Hematopoietic multipotent progenitor cell treated with erythropoietin and hydrocortisone succinate and interleukin-3 and kit ligand, for 17 days (in vitro differentiated cells): ENCODE measurements at regions not wholly inside any gene's neighbourhood (a gene's known extent, or its start where the extent isn't known, plus 50 kb on each side); places are given as distances from the start of the nearest gene placed in this dataset.
A peak's percentile ranks its signal among the peaks of the same experiment; 100 is the strongest.
"Not testable (repeated sequence)": the region's sequence is repeated elsewhere in the genome, so short reads cannot be mapped to it uniquely, and the experiment has no call there.

Experiments used
- DNase-seq: peaks from one replicate; pipeline ENCODE4 v3.0.0-alpha.2; 2015; ENCODE audit warnings: low spot score

DNA sequence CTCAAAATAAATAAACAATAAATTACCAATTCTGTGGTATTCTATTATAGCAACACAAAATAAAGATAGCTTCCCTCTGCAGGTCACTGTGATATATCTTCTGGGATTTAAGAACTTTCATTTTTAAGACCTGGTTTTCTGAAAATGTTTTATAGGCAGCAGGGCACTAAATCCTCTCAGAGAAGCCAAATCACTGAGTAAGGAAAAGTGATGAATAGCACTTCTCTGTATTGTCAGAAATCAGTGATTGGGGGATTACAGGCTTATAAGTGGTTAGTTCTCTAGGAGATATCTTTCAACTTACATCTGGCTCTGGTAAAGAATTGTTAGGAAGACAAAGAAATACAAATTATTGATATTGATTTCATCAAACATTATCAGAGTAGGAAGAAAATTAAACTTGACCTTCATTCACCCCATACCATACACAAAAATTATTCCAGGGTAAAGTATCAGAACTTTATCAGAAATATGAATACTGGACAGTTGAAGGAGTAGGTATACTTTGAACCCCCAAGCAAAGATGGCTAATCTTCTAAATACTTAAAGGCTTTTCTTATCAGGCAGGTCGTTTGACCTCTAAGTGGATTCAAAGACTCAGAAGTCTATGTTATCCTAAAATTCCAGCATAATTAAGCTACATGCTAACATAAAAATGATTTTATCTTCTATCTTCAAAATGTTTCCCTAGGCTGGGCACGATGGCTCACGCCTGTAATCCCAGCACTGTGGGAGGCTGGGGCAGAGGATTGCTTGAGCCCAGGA is 81.6 kb upstream of the USP9X start:
- DNase-seq, result no peak

DNA sequence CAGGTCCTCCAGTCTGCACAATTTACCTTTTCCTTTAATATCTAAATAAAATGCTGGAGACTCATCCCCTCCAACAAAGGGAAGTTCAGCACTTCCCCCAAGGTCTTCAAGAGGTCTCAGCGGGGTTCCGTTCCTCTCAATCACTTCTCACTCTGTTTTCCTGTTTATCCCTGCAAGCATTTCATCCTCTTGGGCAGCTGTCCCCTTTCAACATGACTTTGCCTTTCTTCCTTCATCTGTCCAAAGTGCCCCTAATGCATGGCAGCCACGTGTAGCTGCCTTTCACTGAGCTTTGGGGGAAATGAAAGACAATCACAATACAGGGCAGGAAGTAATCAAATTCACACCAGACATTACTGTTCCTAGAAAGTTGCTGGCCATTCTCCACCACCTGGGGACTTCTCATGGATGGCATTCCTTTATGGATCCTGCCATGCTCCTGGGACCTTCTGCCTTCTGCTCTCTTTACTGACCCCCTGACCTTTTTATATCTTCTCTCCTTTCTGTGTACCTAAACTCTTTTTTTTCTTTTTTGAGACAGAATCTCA is 79.7 kb upstream of the USP9X start:
- DNase-seq, result no peak

DNA sequence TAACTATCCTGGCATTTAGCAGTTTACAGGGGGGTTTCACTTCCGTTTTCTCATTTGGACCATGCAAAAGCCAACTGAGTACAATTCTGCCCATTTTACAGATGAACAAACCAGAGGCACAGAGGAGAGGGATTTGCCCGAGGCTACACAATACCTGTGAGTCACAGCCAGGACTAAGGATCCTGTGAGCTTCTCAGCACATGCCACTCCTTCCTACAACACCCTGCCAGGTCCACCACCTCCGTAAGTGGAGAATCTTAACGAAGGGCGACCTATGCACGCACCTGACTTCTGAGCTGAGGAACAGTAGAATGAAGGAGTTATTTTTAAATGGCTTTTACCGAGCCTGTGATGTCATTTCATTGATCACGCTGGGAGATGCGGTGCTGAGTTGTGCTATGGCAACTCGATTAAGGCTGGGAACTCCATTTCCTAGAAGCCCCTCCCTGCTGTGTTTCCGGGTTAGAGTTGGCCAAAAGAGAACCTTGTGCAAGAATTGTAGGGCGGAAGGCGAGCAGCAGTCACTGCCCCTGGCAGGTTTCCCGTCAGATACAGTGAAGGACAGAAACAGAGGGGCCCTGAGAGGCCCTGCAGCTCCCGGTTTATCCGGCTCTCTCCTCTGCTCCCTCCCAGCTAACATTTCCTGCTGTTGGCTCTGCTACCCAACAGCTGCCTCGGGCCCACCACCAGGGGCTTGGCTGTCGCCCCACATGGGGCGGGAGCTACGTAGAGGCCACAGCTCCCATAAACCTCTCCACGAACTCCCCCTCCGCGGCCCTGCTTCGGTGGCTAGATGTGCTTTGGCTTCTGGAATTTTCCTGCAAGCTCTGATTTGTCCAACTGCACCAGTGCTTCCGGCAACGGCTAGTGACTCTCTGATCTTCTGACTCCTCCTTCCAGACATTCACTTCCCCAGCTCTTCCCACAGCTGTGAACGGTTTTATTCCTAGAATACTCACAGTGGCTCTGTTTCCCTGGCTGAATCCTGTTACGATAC is 75.1 kb upstream of the USP9X start:
- DNase-seq, result peak; percentile 88

DNA sequence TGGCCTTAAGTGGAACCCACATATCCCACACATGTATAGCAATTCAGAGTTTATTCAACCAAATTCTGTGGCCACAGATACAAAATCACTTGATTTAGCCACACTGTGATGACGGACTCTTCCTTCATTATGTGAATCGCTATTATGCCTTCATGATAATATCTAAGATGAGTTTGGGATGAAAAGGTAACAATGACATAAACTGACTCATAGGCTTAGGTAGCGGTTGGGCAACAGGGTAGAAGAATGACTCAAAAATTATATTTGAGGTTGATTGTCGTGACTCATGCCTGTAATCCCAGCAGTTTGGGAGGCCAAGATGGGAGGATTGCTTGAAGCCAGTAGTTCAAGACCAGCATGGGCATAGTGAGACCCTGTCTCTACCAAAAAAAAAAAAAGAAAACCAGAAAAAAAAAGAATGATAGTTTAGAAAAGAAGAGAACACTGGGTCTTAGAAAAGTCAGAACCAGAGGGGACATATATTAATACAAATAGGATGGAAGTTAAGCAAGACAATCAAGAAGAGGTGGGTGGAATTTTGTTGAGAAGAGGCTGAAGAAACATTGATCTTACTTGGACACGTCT is 70.4 kb upstream of the USP9X start:
- no peak for DNase-seq

DNA sequence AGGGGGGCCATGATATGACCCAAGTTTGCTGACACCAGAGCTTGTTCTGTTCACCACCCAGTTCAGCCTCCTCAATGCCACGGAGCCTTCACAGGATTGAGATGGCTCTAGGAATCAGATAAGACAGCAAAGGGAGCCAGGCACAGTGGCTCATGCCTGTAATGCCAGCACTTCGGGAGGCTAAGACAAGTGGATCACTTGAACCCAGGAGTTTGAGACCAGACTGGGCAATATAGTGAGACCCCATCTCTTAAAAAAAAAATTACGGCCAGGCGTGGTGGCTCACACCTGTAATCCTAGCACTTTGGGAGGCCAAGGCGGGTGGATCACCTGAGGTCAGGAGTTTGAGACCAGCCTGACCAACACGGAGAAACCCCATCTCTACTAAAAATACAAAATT is 67.5 kb upstream of the USP9X start:
- not testable (repeated sequence) for DNase-seq

DNA sequence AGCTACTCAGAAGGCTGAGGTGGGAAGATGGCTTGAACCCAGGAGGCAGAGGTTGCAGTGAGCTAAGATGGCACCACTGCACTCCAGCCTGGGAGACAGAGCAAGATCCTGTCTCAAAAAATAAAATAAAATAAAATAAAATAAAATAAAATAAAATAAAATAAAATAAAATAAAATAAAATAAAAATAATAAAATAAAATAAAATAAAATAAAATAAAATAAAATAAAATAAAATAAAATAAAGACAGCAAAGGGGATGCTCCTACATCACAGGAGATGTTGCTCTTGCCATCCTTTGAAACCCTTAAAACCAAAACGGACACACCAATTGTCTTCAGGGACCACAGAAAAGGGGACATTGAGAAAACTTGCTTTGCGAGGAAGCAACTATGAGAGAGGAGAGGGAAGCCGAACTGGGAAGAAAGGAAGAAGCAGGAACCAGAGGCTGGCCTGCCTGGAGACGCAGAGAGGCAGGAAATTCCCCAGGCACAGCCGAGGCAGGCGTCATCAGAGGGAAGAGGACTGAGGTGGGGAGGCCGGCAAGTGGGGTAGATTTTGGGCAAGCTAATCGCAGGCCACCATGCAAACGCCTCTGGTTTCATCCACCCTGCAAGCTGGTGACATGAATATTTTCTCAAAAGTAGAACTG is 66.7 kb upstream of the USP9X start:
- DNase-seq, result not testable (repeated sequence)

DNA sequence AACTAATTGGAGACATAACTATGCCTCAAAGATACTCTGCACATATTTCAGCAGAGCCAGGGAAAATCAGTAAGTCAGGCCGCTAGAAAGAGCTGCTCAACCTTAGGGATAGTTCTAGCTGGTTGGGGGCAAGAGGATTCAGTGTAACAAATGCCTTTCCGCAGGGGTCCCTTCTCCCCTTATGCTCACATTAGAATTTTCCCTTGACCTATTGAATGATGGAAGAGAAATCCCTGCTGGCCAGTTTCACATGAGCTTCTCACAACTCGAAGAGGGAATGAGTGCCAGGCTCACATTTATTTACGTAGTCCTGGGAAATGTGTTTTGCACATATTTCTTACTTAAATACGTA is 66.2 kb upstream of the USP9X start:
- DNase-seq, result no peak

DNA sequence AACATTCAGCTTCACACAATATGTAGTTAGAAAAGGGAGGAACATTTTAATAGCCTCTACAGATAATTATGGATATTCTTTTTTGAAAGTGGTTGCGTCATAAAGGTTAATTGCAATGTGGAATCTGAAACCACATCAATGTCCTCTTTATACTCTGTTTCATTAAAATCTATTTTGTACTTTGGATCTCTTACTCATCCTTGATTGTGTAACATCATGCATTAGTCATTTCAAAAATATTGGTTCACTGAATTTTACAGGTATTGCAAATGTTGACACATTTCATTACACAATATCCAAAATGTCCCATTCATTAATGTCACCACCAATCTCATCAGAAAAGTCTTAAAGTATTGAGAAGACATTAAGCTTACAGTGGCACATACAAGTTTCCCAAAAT is 62.7 kb upstream of the USP9X start:
- DNase-seq, result no peak

DNA sequence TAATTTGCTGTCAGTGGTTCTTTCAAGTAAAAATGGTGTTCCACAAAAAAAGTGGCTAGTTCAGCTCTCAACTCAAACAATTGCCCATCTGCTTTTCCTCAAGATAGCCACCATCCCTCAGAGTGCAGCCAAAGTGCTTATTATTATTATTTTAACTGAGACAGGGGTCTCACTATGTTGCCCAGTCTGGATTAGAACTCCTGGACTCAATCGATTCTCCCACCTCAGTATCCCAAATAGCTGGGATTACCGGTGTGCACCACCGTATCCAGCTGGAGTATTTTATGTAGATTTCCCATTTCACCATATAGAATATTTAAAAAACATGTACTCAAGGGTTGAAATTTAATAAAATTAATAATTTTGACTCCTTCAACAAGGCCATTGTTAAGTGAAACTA is 62.1 kb upstream of the USP9X start:
- DNase-seq, result no peak

DNA sequence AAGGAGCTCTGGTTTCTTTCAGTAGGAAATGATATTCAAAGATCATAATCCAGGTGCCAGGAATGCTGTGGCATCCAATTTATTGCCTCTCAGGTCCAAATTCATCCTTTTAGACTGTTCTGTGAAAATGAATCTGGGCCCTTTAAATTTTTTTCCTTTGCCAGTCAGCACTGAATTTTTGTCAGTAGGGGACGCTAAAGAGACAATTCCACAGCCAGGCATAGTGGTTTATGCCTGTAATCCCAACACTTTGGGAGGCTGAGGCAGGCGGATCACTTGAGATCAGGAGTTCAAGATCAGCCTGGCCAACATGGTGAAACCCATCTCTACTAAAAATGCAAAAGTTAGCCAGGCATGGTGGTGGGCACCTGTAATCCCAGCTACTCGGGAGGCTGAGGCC is 60.9 kb upstream of the USP9X start:
- DNase-seq, result peak; percentile 41

DNA sequence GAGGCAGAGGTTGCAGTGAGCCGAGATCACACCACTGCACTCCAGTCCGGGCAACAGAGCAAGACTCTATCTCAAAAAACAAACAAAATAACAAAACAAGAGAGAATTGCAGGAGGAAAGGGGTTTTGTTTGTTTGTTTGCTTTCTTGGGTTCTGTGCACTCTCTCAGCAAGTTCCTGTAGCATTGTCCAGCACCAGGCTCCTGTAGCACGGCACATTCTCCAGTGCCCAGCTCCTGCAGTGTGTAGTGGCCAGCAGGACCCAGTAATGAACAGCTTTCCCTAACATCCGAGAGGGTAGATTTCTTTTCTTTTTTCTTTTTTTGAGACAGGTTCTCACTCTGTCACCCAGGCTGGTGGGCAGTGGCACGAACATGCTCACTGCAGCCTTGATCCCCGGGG is 60.5 kb upstream of the USP9X start:
- DNase-seq, result no peak

DNA sequence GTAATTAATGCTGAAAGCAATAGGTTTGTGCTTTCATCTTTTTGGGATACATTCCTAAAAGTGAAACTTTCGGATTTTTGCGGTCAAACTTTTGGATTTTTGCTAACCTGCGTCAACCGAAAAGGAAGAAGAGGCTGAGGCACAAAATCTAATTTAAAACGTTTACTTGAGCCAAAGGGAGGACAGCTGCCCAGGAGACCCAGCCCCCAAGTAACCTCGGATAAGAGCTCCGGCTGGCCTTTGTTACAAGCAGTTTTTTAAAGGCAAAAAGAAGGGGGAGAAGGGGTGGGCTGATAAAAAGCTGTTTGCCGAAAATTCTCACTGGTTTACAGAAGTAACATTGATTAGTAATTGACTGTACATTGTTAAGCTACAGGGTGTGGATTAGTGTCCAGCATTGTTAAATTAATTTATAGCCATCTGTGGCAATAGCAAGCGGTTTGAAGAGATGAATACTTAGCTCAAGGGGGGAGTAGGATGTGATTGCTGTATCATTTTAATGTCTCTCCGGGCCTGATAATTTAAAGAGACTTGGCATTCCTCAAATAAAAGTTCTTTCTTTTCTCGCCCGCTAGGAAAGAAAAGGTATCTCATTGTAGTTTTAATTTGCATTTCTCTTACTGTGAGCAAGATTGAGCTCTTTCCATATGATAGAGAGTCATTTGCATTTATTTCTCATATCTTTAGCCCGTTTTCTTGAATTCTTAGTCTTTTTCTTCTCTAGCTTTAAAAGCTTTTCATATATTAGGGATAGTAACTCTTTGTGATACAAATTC is 59.1 kb upstream of the USP9X start:
- no peak for DNase-seq

DNA sequence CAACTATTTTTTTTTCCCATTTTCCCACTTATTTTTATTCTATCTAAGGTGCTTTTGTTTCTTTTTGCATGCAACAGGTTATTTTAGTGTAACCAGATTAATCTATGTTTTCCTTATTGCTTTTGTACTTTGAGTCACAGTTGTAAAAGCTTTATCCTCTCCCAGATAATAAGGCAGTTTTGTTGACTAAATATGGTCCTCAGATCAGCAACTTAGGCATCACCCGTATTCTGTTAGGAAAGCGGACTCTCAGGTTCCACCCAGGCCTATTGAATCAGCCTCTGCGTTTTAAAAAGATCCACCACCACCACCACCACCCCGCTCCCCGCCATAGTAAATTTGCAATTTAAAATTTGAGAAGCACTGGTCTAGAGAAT is 58.6 kb upstream of the USP9X start:
- no peak for DNase-seq

DNA sequence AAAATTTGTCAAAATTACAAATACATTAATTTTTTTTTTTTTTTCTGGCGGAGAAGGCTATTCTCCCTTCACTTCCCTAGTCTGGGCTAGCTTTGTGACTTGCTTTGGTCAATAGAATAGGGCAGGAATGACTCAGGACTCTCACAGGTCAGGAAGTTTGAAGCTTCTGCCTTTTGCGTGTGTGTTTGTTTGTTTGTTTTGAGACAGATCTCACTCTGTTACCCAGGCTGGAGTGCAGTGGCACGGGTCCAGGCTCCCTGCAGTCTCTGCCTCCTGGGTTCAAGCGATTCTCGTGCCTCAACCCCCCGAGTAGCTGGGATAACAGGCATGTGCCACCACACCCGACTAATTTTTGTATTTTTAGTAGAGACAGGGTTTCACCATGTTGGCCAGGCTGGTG is 55.9 kb upstream of the USP9X start:
- no peak for DNase-seq

DNA sequence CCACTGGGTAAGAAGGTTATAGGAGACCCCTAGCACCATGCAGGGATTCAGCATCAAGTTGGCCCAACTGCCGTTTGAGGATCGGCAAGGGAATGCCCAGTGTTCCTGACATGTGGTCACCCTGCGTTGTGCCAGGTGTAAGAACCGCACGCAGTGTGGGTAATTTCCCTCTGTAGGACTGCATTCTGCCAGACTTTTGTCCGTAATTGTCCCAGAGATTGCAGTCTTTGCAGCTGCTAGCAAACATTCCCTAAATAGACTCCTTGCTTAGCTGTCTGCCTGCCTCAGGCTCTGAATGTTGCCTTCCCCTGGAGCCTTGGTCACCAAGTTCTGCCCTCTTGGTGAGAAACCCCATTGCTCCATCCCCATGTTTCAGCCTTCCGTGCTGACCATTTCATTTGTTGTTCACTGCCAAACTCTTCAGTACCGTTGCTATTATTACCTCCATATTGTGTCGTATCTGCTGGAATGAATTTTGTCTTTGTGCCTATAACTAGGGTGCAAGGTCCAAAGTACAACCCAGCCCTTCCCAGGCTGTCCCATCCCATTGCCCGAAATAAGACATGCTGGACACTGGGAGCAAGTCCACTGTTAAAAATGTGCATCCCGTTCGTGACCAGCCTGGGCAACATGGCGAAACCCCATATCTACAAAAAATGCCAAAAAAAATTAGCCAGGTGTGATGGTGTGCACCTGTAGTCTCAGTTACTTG is 53.8 kb upstream of the USP9X start:
- no peak for DNase-seq

DNA sequence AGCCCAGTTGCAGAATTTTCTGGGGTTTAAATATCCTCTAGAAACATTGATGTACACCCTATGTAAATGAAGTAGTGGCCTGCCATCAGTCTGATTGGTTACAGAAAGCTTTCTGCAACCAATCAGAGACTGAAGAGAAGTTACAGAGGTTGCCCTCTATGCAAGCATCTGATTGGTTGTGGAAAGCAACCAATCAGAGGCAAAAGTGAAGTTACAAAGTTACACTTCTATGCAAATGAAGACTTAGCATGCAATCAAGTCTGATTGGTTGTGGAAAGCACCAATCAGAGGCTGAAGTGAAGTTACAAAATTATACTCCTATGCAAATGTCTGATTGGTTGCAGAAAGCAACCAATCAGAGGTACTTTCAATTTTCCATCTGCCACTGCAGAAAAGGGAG is 51.9 kb upstream of the USP9X start:
- DNase-seq, result peak; percentile 17

DNA sequence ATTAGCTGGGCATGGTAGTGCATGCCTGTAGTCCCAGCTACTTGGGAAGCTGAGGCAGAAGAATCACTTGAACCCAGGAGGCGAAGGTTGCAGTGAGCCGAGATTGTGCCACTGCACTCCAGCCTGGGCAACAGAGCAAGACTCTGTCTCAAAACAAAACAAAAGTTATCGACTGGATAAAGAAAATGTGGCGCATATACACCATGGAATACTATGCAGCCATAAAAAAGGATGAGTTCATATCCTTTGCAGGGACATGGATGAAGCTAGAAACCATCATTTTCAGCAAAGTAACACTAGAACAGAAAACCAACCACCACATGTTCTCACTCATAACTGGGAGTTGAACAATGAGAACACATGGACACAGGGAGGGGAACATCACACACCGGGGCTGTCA is 50.3 kb upstream of the USP9X start:
- not testable (repeated sequence) for DNase-seq
